Stimulated activated CD4-positive, alpha-beta T cell treated with anti-CD3 and anti-CD28 coated beads, Interleukin-12 subunit alpha, Interleukin-12 subunit beta, amount 100 ng/mL, for 4 hours (primary cell): ENCODE measurements at regions not wholly inside any gene's neighbourhood (a gene's known extent, or its start where the extent isn't known, plus 50 kb on each side); places are given as distances from the start of the nearest gene placed in this dataset.
"Not testable (repeated sequence)": the region's sequence is repeated elsewhere in the genome, so short reads cannot be mapped to it uniquely, and the experiment has no call there.

ENCODE experiments used
- DNase-seq: peaks from one replicate; pipeline ENCODE4 v3.0.0-alpha.2; 2020

DNA sequence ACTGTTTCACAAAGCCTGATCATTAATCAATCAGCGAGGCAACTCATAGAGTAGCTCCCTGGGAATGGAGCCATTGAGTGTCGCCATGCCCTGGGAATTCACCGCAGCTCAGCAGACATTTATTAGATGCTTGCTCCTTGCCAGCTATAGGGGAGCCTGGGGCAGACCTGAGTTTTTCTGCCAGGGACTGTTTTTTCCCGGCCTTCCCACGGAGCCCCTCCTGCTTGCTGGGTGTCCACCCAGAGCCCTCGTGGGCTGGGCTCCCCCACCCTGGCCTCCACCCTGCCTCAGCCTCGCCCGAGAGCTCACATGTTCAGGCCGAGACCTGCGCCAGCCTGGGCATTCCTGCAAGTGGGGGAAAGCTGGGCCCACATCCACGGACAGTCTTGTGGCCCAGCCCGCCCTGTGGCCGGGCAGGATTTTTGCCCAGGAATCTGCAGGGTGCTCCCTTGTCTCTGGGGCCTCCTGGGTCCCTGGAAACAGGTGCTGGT lies 64.9 kb downstream of the SMIM38 start:
- no peak for DNase-seq

- DNase-seq, result no peak
Observed at GRCh38 chr11:69221086-69221485, 65.4 kb downstream of the SMIM38 start.

DNA sequence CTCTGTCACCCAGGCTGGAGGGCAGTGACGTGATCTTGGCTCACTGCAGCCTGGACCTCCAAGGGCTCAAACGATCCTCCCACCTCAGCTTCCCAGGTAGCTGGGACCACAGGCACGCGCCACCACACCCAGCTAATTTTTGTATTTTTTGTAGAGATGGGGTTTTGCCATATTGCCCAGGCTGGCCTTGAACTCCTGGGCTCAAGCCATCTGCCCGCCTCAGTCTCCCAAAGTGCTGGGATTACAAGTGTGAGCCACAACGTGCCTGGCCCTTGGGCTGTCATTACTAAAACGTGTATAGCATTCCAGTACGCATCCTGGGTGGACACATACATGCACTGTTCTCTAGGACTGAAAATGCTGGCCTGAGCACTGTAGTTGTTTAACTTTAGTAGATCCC lies 65.9 kb downstream of the SMIM38 start:
- DNase-seq, result not testable (repeated sequence)

- DNase-seq, result no peak
Observed at GRCh38 chr11:69227271-69227670, 66.7 kb upstream of the MYEOV start.

DNA sequence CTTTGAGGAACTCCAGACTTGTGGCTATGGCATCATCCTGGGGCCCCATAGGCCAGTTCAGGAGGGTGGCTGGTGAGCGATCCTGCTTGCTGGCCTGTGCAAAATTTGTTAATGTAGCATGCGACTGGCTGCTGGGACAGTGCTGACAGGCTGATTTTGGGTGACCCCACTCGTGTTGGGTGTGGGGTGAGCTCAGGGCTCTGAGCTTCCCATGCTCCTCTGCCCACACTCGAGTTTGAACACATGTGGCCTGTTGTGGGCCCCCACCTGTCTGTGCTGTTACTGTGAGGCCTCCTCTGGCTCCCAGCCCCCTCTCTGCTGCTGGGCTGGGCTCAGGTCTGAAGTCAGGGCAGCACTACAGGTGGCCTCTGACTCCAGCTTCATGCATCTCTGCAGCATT lies 64.4 kb upstream of the MYEOV start:
- DNase-seq, result no peak

- DNase-seq, result no peak
Observed at GRCh38 chr11:69230856-69231425, 63.0 kb upstream of the MYEOV start.

- no peak for DNase-seq
Observed at GRCh38 chr11:69231466-69232018, 62.4 kb upstream of the MYEOV start.

DNA sequence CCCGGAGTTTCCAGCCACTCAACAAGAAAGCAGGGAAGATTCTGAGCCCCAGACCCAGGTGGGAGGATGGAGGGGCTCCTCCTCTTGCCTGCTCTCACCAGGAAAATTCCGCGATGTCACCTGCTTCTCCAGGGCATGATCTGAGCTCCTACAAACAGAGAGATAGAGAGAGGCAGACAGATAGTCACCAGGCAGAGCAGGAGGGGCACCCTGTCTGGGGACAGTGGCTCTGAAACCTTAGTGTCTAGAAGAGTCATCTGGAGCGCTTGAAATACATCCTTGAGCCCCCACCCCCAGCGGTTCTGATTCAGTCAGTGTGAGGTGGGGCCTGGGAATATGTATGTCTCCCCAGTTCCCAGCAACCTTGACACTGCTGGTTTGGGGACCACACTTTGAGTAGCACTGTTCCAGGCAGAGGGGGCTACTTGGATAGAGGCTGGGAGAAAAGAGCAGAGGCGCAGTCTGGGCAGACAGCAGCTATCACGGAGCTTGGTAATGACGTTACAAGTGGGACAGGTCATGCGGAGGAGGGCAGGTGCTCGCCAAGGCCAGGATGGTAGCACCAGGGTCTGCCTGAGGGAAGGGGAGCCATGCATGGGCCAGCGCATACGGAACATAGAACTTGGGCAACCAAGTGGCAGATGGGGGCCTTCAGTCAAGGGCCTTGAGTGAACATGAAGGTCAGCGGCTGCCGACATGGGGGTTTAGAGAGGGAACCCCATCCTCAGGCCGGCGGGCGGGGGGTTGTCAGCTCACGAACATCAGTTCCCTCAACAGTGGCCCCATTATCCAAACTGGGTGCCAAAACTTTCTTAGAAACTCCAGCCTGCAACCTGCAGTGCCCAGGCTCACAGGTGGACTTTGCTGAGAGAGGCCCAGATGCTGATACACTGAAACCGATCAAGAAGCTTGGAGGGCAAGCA lies 60.9 kb upstream of the MYEOV start:
- DNase-seq, result no peak

- no peak for DNase-seq
Observed at GRCh38 chr11:69233744-69234570, 60.0 kb upstream of the MYEOV start.

DNA sequence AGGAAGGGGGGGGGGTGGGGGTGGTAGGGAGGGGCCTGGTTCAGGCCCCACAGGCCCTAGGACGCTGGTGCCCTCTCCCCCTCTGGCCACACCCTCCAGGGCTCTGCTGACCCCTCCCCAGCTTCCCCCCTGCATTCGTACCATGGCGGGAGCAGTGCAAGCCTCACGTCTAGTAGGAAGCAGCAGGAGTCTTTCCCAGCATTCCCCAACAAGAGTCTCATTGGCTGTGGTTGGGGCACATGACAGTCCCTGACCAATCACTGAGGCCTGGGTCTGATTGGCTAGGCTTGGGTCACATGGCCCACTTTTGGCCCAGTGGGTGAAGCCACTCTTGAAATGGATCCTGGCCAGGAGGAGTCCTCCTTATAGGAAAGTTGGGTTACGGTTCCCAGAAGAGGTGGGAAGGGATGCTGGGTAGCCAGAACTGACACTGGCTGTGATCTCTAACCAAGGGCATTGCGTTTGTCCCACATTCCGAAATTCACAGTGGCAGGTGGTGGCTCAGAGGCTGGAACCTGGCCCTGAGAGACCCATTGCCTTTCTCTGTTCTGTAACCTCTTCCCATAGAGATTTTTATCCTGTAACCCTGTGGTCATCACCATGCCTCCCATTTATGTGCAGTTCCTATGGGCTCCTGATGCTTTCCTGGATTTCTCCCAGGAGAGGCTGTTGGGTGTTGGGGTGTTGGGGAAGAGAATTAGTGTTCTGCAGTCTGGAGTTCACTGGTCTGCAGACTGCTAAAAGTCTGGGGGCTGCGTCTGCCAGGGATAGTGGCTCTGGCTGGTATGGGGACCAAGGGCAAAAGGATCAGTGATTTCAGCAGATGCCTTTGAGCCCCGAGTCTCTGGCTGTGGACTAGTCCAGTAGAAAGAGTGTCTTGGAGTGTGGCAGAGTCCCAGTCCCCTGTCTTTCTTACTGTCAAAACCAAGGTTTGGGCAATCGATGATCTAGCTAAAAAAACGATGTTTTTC lies 58.9 kb upstream of the MYEOV start:
- DNase-seq, result no peak

- DNase-seq, result no peak
Observed at GRCh38 chr11:69238573-69239351, 55.2 kb upstream of the MYEOV start.

DNA sequence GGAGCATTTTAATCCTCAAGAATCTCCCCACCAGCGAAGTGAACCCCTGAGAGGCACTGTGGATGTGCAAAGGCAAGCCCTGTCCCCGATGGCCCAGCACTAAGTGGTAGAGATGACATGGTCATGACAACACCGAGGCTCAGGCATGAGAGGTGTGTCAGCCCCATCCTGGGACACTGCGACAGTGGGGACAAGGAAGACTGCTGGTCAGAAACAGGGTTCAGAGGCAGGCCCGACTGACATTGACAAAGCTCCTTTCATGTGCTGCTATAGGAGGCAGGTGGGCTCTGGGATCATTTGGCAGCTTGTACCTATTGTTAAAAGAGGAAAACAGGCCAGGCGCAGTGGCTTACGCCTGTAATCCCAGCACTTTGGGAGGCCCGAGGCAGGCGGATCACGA lies 54.3 kb upstream of the MYEOV start:
- DNase-seq, result no peak

DNA sequence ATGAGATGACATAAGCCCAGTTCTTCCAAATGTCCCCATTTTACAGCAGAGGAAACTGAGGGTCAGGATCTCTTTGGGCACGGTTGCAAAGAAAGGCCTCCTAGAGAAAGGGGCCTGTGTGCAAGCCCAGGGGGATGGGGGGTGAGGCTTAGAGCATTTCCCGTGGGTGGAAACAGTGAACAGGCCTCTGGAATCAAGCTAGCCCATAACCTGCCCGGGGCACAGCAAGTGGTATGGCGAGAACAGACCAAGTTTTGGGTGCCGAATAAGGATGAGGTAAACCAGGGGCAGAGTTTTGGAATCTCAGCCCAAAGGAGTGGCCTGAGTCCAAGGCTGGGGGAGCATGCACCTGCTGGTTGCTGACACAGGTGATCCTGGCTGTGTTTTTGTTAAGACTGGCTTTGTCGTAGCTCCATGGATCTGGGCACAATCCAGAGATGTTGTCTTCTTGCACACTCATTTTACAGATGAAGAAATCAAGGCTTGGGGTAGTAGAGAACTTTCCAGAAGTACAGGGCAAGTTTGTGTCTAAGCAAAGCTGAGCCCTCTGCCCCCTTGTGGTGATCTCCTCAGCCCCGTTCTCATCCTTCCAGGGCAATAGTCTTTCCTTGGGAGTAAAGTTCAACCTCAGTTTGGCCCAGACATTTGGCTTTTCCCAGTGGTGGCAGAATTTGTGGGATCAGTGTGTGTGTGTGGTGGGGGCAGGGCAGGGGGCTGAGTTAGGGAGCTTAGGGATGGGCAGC lies 53.5 kb upstream of the MYEOV start:
- no peak for DNase-seq

- no peak for DNase-seq
Observed at GRCh38 chr11:69241075-69241740, 52.7 kb upstream of the MYEOV start.

DNA sequence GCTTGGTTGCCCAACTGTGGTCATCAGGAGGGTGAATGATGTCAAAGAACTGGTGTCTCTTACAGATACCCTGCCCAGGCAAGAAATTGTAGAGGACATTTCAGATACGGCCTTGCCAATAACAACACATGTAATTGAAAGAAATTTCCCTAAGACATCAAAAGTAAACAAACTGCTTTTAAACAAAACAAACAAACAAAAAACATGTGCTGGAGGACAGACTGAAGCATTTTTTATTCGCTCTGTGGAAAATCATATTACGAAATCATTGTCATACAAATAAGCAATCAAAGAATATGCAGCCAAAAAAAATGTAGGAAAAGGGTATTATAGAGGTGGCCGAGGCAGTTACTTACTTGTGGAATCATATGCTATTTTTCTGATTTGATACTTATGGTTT lies 52.1 kb upstream of the MYEOV start:
- DNase-seq, result no peak

DNA sequence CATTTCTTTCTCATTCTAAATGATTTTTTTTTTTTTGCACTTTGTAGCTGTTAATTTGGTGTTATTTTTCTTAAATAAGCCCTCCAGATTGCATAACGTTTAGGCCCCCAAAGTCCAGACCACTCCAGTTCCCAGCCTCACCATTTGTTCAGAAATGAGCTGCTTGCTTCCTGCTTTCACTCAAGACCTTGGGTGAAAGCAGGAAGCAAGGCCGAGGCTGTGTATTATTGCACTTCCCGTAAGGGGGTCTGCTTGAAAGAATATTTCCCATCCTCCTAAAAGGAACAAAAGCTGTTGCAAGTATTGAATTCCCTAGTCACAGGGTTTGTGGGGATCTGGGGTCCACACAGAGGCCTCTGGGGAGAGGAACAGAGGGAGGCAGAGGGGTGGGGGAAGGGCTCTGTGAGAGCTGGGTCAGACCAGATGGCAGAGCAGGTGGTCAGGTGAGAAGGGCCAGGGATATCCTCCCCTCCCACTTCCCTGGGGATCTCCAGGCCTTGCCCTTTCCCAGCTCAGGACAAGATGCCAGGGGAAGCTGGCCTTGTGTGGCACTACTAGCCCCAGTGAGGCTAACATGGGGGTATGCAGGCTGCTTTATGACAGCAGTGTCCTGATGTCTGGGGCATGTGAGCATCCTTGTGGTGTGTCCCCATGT lies 51.6 kb upstream of the MYEOV start:
- DNase-seq, result no peak

GRCh38 chr11:69243496-69244200 lies 50.3 kb upstream of the MYEOV start:
- DNase-seq, result no peak
